GM12865 (cell line): ENCODE measurements at regions not wholly inside any gene's neighbourhood (a gene's known extent, or its start where the extent isn't known, plus 50 kb on each side); places are given as distances from the start of the nearest gene placed in this dataset.

Experiments
- DNase-seq: peaks from one replicate; pipeline ENCODE4 v3.0.0; 2010; ENCODE audit warnings: low read depth
- H3K4me3 ChIP-seq: 2 replicates; pipeline ENCODE4 v1.5.1; 2011; ENCODE audit warnings: mild to moderate bottlenecking, low read depth, low read length, control low read depth
- TF ChIP-seq, protein P1 (sequence below): IDR thresholded peaks from 2 replicates; pipeline ENCODE4 v1.5.1; 2011; ENCODE audit warnings: low read length, control low read depth, low read depth, inconsistent platforms; ENCODE audit not compliant: insufficient read depth; ENCODE audit errors: missing control alignments

DNA sequence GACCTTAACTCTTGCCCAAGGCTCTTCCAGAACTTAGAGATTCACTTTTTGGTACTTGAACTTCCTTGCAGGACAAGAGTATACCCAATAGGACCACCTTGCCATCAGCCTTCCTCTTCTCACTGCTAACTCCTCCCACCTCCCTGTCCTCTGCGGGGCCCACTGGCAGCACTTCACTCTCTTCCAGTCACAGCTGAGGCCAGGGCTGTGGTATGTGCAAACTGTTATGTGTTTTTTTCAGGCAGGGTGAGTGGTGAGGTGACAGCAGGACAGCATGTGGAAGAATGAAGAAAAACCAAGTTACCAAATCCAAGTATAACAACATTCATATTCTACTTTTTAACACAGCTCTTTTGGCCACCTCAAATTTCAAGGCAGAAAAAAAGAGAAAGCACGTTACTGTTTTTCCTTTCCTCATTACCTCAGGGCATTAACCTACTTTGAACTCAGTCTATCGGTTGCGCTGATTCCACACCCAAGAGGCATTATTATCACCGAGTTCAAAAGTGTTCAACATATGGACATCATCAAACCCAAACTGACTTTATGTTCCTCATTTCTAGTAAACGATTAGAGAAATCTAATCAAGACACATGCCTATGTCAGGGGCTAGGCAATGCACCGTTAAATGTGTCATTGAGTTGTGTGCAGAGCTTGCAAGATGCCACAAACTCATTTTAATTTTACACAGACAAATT is 605.2 kb upstream of the SYT4 start:
- H3K4me3 ChIP-seq, result no peak overlapping the region
- no peak for DNase-seq
- TF ChIP-seq, protein P1, sequence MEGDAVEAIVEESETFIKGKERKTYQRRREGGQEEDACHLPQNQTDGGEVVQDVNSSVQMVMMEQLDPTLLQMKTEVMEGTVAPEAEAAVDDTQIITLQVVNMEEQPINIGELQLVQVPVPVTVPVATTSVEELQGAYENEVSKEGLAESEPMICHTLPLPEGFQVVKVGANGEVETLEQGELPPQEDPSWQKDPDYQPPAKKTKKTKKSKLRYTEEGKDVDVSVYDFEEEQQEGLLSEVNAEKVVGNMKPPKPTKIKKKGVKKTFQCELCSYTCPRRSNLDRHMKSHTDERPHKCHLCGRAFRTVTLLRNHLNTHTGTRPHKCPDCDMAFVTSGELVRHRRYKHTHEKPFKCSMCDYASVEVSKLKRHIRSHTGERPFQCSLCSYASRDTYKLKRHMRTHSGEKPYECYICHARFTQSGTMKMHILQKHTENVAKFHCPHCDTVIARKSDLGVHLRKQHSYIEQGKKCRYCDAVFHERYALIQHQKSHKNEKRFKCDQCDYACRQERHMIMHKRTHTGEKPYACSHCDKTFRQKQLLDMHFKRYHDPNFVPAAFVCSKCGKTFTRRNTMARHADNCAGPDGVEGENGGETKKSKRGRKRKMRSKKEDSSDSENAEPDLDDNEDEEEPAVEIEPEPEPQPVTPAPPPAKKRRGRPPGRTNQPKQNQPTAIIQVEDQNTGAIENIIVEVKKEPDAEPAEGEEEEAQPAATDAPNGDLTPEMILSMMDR, result no peak

DNA sequence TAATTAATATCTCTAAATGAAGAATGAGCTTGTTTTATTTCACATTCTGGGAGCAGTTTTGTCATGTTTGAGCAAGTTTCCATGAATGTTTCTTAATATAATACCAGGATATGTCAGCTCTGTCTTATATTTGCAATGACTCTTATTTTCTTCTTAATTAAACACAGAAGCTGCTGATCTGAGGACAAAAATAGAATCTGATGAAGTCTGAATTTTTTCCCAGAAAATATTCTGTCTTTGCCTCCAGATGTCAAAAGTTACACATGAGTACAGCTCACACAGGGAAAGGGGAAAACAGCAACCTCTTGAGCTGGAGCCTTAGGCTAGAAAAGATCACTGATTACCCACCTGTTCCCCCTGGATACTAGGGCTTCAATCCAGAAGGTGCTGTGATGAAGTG is 606.6 kb upstream of the SYT4 start:
- H3K4me3 ChIP-seq, result no peak overlapping the region
- TF ChIP-seq, protein P1, result no peak
- DNase-seq, result no peak

DNA sequence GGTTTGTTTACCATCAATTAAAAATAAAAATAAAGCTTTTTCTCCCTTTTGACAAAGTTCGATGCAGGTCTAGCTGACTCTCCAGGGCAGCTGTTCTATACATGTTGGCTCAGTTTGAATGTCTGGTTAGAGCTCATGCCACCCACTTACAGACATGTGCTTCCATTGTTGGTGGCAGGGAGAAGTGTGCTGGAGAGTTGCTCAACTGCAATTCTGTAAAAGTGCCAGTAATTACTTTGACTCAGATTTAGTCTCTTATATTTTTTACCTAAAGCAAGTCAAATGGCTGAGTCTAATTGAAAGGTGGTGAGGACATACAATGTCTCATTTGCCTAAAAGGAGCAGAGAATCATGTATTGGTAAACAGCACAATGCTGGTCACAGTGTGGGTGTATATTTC is 609.1 kb upstream of the SYT4 start:
- TF ChIP-seq, protein P1, result no peak
- DNase-seq, result no peak

DNA sequence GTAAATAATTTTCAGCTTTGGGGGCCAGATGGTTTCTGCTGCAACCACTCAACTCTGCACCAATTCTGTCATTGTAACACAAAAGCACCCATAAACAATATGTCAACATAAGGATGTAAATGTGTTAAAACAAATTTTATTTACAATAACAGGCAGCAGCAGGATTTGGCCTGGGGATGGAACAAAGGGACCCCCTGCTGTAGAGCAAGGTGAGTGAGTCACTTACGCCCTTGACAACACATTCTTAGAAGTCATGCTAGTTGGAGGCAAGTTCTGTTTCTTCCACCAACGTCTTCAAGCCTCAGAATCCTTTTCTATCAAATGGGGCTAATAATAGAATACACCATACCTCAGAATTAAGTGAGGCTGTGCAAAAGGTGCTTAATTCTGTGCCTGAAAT is 610.2 kb upstream of the SYT4 start:
- TF ChIP-seq, protein P1, result no peak
- H3K4me3 ChIP-seq, result no peak overlapping the region
- DNase-seq, result no peak

More for the DNA sequence above, 609.1 kb upstream of the SYT4 start:
- no peak overlapping the region for H3K4me3 ChIP-seq

DNA sequence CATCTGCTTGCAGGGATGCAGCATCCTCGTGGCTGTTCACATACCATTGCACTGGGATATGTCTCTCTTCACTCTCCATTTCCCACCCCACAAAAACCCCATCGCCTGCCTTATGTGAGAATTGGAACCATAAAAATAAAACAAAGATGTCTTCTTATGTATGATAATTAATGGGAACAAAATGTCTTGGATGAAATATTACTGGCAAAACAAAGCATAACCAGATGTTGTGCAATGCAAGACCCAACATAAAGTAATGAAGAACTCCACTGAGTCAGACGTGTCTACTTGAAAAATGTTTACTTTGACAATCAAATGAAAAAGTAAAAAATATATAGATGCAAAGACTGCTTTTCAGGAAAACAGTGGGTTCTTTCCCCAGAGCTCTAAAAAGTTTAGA is 611.3 kb upstream of the SYT4 start:
- TF ChIP-seq, protein P1, result no peak

DNA sequence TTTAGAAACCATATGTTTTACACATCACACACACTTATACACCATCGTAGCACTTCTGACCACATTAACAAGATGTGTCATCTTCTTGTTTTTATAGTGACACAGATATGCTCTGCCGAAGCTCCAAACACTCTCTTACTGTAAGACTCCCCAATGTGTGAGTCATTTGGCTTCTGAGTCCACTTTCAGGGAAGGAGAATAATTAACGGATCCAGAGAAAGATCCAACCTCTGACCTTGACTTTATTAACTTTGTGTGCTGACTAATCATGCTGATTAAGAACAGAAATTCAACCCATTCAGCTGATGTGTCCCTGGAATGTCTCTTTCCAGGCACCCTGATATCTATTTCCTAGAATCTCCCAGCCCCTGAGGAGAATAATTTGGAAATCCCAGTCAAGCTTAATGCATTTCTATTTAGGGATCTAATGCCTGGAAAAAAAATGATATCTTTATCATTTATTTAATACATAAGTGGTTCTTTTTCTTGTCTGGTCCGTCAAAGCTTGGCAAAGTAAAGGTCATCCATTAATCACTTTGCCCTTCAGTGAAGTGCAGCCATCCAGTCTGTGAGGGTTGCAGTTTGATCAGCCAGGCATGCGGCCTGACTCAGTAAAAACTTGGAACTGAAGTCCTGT is 615.8 kb upstream of the SYT4 start:
- DNase-seq, result no peak
- TF ChIP-seq, protein P1, result no peak
- no peak overlapping the region for H3K4me3 ChIP-seq

More for the DNA sequence above, 611.3 kb upstream of the SYT4 start:
- no peak overlapping the region for H3K4me3 ChIP-seq
- no peak for DNase-seq
